DND-41 (cell line): ENCODE measurements at regions not wholly inside any gene's neighbourhood (a gene's known extent, or its start where the extent isn't known, plus 50 kb on each side); places are given as distances from the start of the nearest gene placed in this dataset.

Experiments used
- ATAC-seq: fragments of 200-7000 bp; cut with Tn5 transposase; 3 replicates; pipeline ENCODE4 v1.9.1; 2021; ENCODE audit warnings: low read depth; ENCODE audit not compliant: insufficient read depth
- DNase-seq: peaks from one replicate; pipeline ENCODE4 v3.0.0-alpha.2; 2020
- H2AFZ ChIP-seq: 2 replicates; pipeline ENCODE4 v1.6.0; 2012; ENCODE audit warnings: low read depth, low read length
- H3K27ac ChIP-seq: 2 replicates; pipeline ENCODE4 v1.5.1; 2012; ENCODE audit warnings: low read length, inconsistent platforms
- H3K27me3 ChIP-seq: fragments of 200-600 bp; sonication (generic); 2 replicates; pipeline ENCODE4 v1.6.0; 2012; ENCODE audit warnings: low read length, mild to moderate bottlenecking, inconsistent platforms; ENCODE audit not compliant: insufficient read depth, poor library complexity
- H3K36me3 ChIP-seq: 2 replicates; pipeline ENCODE4 v1.5.1; 2012; ENCODE audit warnings: low read length, inconsistent platforms; ENCODE audit not compliant: insufficient read depth
- H3K4me1 ChIP-seq: 2 replicates; pipeline ENCODE4 v1.5.1; 2012; ENCODE audit warnings: mild to moderate bottlenecking, low read length; ENCODE audit not compliant: insufficient read depth
- H3K4me2 ChIP-seq: 2 replicates; pipeline ENCODE4 v1.6.0; 2012; ENCODE audit warnings: mild to moderate bottlenecking, moderate library complexity, low read length, inconsistent platforms; ENCODE audit not compliant: insufficient read depth
- H3K4me3 ChIP-seq, 2 experiments: fragments of 200-600 bp in 1 of 2; shearing (Covaris generic) in 1 of 2; 2 replicates each; pipeline ENCODE4 v1.5.1; 2012 to 2016; ENCODE audit warnings: inconsistent platforms in 2 of 2, low read length in 2 of 2, mild to moderate bottlenecking in 2 of 2, low read depth in 1 of 2, moderate library complexity in 1 of 2
- H3K79me2 ChIP-seq: 2 replicates; pipeline ENCODE4 v1.6.0; 2012; ENCODE audit warnings: low read length, inconsistent platforms; ENCODE audit not compliant: insufficient read depth
- H3K9ac ChIP-seq: 2 replicates; pipeline ENCODE4 v1.6.0; 2012; ENCODE audit warnings: low read depth, mild to moderate bottlenecking, inconsistent platforms, low read length, moderate library complexity
- H3K9me3 ChIP-seq: 2 replicates; pipeline ENCODE4 v1.5.1; 2012; ENCODE audit warnings: low read length, moderate library complexity, mild to moderate bottlenecking, inconsistent platforms; ENCODE audit not compliant: insufficient read depth, severe bottlenecking
- H4K20me1 ChIP-seq: 2 replicates; pipeline ENCODE4 v1.6.0; 2012; ENCODE audit warnings: low read length; ENCODE audit not compliant: insufficient read depth
- EZH2 ChIP-seq: IDR thresholded peaks from 3 replicates; pipeline ENCODE4 v1.6.1; 2012; ENCODE audit warnings: borderline replicate concordance, low read depth, mild to moderate bottlenecking, moderate library complexity, low read length, inconsistent platforms; ENCODE audit not compliant: severe bottlenecking
- TF ChIP-seq, protein P1 (sequence below): IDR thresholded peaks from 2 replicates; pipeline ENCODE4 v1.5.1; 2012; ENCODE audit warnings: borderline replicate concordance, low read length, moderate library complexity, mild to moderate bottlenecking; ENCODE audit not compliant: poor library complexity, severe bottlenecking; ENCODE audit errors: extremely low read depth

GRCh38 chr18:41134426-41134825, 820.6 kb upstream of the PIK3C3 start:
- TF ChIP-seq, protein P1, sequence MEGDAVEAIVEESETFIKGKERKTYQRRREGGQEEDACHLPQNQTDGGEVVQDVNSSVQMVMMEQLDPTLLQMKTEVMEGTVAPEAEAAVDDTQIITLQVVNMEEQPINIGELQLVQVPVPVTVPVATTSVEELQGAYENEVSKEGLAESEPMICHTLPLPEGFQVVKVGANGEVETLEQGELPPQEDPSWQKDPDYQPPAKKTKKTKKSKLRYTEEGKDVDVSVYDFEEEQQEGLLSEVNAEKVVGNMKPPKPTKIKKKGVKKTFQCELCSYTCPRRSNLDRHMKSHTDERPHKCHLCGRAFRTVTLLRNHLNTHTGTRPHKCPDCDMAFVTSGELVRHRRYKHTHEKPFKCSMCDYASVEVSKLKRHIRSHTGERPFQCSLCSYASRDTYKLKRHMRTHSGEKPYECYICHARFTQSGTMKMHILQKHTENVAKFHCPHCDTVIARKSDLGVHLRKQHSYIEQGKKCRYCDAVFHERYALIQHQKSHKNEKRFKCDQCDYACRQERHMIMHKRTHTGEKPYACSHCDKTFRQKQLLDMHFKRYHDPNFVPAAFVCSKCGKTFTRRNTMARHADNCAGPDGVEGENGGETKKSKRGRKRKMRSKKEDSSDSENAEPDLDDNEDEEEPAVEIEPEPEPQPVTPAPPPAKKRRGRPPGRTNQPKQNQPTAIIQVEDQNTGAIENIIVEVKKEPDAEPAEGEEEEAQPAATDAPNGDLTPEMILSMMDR = no peak
- TF ChIP-seq EZH2 = no peak
- ATAC-seq (no peak), DNase-seq (no peak)
- Histone ChIP-seq H3K36me3 (no peaks in the 10 kb centered on the region), H3K27me3 (no peaks in the 10 kb centered on the region), H3K4me3 (no peak overlapping the region), H3K9me3 (no peaks in the 10 kb centered on the region), H4K20me1 (no peaks in the 10 kb centered on the region), H3K9ac (no peak overlapping the region), H3K79me2 (no peaks in the 10 kb centered on the region), H2AFZ (no peak overlapping the region), H3K4me2 (no peak overlapping the region), H3K4me1 (no peaks in the 10 kb centered on the region), H3K27ac (no peak overlapping the region)

DNA sequence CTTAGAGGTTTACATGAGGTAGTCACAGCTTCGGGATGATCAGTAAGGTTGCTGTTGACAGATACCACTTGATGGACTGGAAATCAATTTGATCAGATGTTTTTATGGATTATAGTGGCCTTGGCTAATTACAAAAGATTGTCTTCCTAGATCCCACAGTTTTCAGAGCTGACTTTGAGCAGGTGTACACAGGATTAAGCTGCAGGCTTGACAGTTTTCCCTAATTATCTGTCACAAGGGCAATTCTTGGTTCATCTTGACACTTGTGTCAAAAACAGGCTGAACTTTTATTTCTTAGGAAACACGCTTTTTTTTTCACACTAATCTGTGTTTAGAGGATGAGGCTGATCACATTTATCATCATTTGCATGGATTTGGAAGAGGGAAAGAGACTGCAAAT, 824.0 kb upstream of the PIK3C3 start:
- no peaks in the 10 kb centered on the region for H3K9me3 ChIP-seq
- H3K36me3 ChIP-seq = no peaks in the 10 kb centered on the region
- H3K9ac ChIP-seq = no peak overlapping the region
- TF ChIP-seq, protein P1 = no peak
- no peak for TF ChIP-seq EZH2
- H3K27ac ChIP-seq = no peak overlapping the region
- no peak for DNase-seq
- no peak for ATAC-seq
- H4K20me1 ChIP-seq = no peaks in the 10 kb centered on the region
- H3K4me3 ChIP-seq = no peak overlapping the region
- H3K4me1 ChIP-seq = no peaks in the 10 kb centered on the region
- H3K27me3 ChIP-seq = no peaks in the 10 kb centered on the region
- H2AFZ ChIP-seq = no peak overlapping the region
- H3K4me2 ChIP-seq = no peak overlapping the region
- H3K79me2 ChIP-seq = no peaks in the 10 kb centered on the region

DNA sequence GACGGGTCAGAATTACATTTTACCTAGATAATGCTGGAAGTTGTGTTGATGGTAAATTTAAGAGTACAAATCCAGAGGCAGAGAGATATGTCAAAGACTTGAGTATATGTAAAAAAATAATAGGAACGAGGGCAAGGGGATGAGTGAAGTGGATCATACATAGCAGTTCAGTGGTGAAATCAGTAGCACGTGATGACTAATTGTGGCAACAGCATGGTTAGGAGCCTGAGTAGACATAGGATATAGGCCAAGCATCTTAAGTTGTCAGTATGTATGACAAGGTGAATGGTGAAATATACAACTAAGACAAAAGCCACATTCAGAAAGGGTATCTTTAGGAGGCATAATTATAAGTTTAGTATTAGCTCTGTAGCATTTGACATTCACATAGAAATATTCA, 826.5 kb upstream of the PIK3C3 start:
- H3K4me2 ChIP-seq = no peak overlapping the region
- no peaks in the 10 kb centered on the region for H3K27me3 ChIP-seq
- no peaks in the 10 kb centered on the region for H3K36me3 ChIP-seq
- no peak overlapping the region for H2AFZ ChIP-seq
- no peak overlapping the region for H3K27ac ChIP-seq
- H3K4me1 ChIP-seq = no peaks in the 10 kb centered on the region
- TF ChIP-seq, protein P1 = no peak
- TF ChIP-seq EZH2 = no peak
- H3K4me3 ChIP-seq = no peak overlapping the region
- no peaks in the 10 kb centered on the region for H4K20me1 ChIP-seq
- H3K79me2 ChIP-seq = no peaks in the 10 kb centered on the region
- no peak overlapping the region for H3K9ac ChIP-seq
- DNase-seq (no peak), ATAC-seq (no peak)
- no peaks in the 10 kb centered on the region for H3K9me3 ChIP-seq

- no peak overlapping the region for H3K27ac ChIP-seq
- H3K27me3 ChIP-seq = no peaks in the 10 kb centered on the region
- no peaks in the 10 kb centered on the region for H3K9me3 ChIP-seq
- DNase-seq = no peak
- TF ChIP-seq EZH2 = no peak
- TF ChIP-seq, protein P1 = no peak
- no peak overlapping the region for H2AFZ ChIP-seq
- H3K9ac ChIP-seq = no peak overlapping the region
- no peaks in the 10 kb centered on the region for H3K4me1 ChIP-seq
- H3K36me3 ChIP-seq = no peaks in the 10 kb centered on the region
- no peak for ATAC-seq
- H3K4me2 ChIP-seq = no peak overlapping the region
- H4K20me1 ChIP-seq = no peaks in the 10 kb centered on the region
- H3K4me3 ChIP-seq = no peak overlapping the region
- no peaks in the 10 kb centered on the region for H3K79me2 ChIP-seq
Measured at GRCh38 chr18:41128126-41128525, 826.9 kb upstream of the PIK3C3 start.
